Inflammatory macrophage treated with lipopolysaccharide for 1 hour (primary cell): ENCODE measurements at regions not wholly inside any gene's neighbourhood (a gene's known extent, or its start where the extent isn't known, plus 50 kb on each side); places are given as distances from the start of the nearest gene placed in this dataset.

ENCODE experiments used
- DNase-seq, 2 donors: peaks; one replicate each; pipeline ENCODE4 v3.0.0-alpha.2; 2020 to 2022

DNA sequence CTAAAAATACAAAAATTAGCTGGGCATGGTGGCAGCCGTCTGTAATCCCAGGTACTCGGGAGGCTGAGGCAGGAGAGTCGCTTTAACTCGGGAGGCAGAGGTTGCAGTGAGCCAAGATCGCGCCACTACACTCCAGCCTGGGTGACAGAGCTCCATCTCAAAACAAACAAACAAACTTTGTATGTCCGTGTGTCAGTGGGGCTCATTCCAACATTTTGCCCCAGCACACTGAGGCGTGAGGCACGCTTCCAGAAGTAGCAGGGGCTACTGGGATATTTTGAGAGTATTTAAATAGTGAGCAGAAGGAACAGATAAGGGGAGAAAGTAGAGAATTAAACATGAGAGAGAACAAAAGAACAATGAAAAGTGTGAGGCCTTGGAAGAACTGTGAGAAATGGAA, 83.3 kb upstream of the TANK start:
- DNase-seq: no peak

GRCh38 chr2:161077367-161078210, 82.6 kb upstream of the TANK start:
- peak; percentile 92 to 98 for DNase-seq

DNA sequence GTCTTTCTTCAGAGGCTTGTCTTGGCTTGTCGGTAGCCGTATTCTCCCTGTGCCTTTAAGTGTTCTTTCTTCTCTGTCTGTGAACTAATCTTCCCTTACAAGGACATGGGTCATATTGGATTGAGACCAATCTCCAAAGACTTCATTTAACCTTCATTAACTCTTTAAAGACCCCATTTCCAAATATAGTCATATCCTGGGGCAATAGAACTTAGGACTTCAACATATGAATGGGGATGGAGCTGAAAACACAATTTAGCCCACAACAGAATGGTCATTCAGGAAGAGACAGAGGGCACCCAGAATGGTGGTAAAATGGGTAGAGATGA, 82.1 kb upstream of the TANK start:
- DNase-seq: no peak

DNA sequence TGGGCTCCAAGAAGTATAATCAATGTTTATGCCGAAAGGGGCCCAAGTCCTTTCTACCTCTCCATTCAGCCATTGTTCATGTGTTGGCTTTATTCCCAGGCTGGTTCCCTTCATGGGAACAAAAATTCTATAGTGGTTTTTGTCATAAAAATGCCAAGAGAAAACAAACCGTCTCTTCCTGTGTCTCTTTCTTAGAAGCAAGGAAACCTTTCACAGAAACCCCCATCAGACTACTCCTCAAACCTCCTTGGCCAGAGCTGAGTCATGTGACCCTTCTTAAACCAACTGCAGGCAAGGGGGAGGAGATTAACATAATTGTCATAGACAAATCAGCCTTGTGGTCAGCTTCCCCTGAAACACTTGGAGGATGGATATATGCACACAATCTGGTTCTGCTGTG, 75.1 kb upstream of the TANK start:
- no peak for DNase-seq

DNA sequence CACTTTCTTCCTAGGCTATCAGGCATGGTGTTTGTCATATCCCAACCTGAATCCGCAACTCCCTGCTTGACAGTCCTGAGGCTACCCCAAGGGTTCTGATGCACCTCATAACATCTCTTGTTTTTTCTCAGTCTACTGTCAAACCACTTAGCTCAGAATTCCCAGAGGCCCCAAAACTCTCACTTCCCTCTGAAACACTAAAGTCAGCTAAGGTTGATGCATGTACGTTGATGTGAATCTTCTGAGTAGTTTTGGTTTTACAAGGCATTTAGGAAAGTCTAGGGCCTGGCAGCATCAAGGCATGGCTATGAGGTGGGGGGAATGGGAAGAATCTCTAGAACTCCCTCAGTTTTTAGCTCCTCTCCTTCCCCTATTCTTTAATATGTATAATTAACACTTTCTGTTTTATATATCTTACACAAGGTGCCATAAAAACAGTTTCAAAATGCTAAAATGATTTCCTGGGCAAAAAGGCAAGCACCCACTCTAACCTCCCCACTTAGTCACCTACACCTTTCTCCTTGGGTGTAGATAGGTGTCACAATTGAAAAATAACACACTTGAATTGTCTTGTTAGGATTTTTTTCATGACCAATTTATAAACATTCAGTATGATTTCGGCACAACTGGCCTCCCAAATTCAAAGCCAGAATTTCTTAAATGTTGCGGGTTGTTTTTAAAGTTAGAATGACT, 71.4 kb upstream of the TANK start:
- no peak for DNase-seq

DNA sequence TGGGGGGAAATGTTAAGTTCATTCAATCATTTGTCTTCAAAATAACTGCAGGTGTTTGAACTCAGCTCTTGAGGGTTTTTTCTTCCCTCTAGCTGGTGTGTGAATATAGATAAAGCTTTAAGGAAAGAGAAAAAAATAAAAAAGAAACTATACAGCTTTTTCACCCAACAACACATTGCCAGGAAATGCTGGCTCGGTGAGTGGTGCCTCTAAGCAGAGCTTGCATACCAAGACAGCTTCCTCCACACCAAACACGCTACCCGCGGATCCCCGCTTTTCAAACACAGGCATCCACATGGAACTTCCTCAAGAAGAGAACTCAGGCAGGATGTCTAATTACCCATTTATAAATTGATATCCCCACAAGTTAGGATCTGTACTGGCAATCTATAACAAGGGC, 69.8 kb upstream of the TANK start:
- peak; percentile 18 to 22 for DNase-seq

DNA sequence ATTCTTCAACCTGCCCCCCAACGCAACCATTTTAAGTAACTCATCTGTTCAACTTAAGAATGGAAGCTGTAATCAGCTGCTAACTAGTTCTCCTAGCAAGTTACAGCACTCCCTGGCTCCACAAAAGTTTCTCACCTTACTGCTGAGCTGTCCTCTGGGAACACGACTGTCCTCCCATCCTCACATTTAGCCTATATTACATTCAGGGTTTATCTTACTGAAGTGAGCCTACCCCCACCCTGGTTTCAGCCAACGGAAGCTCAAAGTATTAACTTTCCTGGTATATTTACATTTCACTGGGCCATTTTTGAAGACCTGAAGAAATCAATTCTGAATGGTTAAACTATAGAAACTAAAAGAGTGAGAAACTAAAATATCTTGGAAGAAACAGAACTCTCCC, 64.9 kb upstream of the TANK start:
- DNase-seq: no peak

GRCh38 chr2:161096336-161096735, 63.9 kb upstream of the TANK start:
- no peak for DNase-seq

- no peak for DNase-seq
Measured at GRCh38 chr2:161097157-161097556, 63.1 kb upstream of the TANK start.

GRCh38 chr2:161100211-161100895, 59.9 kb upstream of the TANK start:
- no peak for DNase-seq

DNA sequence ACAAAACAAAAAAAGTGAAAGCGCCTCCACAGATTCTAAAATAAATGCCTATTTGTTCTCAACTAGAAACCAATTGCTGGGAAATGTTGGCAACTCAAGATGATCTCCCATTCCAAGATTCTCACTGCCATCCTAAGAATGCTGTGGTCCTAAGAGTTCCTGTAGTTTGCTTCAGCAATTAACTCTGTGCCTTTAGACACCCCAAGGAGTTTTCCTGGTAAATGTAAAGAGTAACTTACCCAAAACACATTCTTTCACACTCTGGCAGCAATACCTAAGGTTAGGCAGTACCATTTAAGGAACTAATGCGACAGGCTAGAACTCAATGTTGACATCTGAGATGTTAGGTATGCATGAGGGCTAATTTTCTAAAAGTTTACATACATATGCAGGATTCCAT, 58.8 kb upstream of the TANK start:
- no peak for DNase-seq

GRCh38 chr2:161102770-161103450, 57.3 kb upstream of the TANK start:
- DNase-seq: peak; percentile 55 to 59

- DNase-seq: no peak
Measured at GRCh38 chr2:161103451-161103831, 56.8 kb upstream of the TANK start.

GRCh38 chr2:161104054-161104553, 56.1 kb upstream of the TANK start:
- DNase-seq: no peak

DNA sequence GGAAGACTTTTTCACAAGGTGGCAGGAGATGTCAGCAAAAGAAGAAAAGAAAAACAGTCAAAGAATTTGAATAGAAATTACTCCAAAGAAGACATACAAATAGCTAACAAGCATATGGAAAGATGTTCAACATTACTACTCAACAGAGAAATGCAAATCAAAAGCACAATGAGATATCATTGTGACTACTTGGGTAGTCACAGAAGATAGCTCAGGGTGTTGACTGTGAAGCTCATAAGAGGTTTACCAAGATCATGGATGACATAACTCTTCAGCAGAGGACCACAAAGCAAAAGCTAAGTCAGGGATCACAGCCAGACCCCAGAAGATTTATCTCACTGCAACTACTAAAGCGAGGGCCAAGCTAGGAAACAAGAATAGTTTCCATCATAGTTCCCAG, 53.0 kb upstream of the TANK start:
- no peak for DNase-seq
